CD4-positive, alpha-beta T cell treated with Interleukin-4 for 4 hours (primary cell): ENCODE measurements at regions not wholly inside any gene's neighbourhood (a gene's known extent, or its start where the extent isn't known, plus 50 kb on each side); places are given as distances from the start of the nearest gene placed in this dataset.

Experiments
- DNase-seq: peaks from one replicate; pipeline ENCODE4 v3.0.0-alpha.2; 2020

GRCh38 chr1:90488451-90488850 is 228.7 kb downstream of the BARHL2 start:
- no peak for DNase-seq

GRCh38 chr1:90486996-90487395 is 230.1 kb downstream of the BARHL2 start:
- DNase-seq = no peak

GRCh38 chr1:90486134-90486824 is 230.8 kb downstream of the BARHL2 start:
- DNase-seq = no peak

GRCh38 chr1:90480271-90480835 is 236.7 kb downstream of the BARHL2 start:
- no peak for DNase-seq

- DNase-seq = no peak
Measured at GRCh38 chr1:90476994-90477393, 240.1 kb downstream of the BARHL2 start.

- DNase-seq = no peak
Measured at GRCh38 chr1:90476411-90476810, 240.7 kb downstream of the BARHL2 start.

GRCh38 chr1:90475631-90476030 is 241.5 kb downstream of the BARHL2 start:
- no peak for DNase-seq

- DNase-seq = no peak
Measured at GRCh38 chr1:90474731-90475130, 242.4 kb downstream of the BARHL2 start.

- DNase-seq = no peak
Measured at GRCh38 chr1:90474158-90474557, 242.9 kb downstream of the BARHL2 start.

- no peak for DNase-seq
Measured at GRCh38 chr1:90472775-90473174, 244.3 kb downstream of the BARHL2 start.

GRCh38 chr1:90459570-90459969 is 257.5 kb downstream of the BARHL2 start:
- no peak for DNase-seq

- DNase-seq = no peak
Measured at GRCh38 chr1:90457985-90458384, 259.1 kb downstream of the BARHL2 start.

GRCh38 chr1:90452491-90452890 is 264.6 kb downstream of the BARHL2 start:
- no peak for DNase-seq

GRCh38 chr1:90443354-90443753 is 273.7 kb downstream of the BARHL2 start:
- DNase-seq = no peak

GRCh38 chr1:90435351-90435750 is 281.8 kb downstream of the BARHL2 start:
- no peak for DNase-seq

- no peak for DNase-seq
Measured at GRCh38 chr1:90434460-90434859, 282.6 kb downstream of the BARHL2 start.

GRCh38 chr1:90417126-90417525 is 300.0 kb downstream of the BARHL2 start:
- no peak for DNase-seq

GRCh38 chr1:90414201-90414600 is 302.9 kb downstream of the BARHL2 start:
- DNase-seq = no peak

- no peak for DNase-seq
Measured at GRCh38 chr1:90413519-90413918, 303.6 kb downstream of the BARHL2 start.

GRCh38 chr1:90412563-90412962 is 304.5 kb downstream of the BARHL2 start:
- no peak for DNase-seq

GRCh38 chr1:90411185-90411584 is 305.9 kb downstream of the BARHL2 start:
- no peak for DNase-seq

GRCh38 chr1:90407737-90408136 is 309.4 kb downstream of the BARHL2 start:
- no peak for DNase-seq

GRCh38 chr1:90405726-90406125 is 311.4 kb downstream of the BARHL2 start:
- DNase-seq = no peak

GRCh38 chr1:90402893-90403849 is 313.9 kb downstream of the BARHL2 start:
- no peak for DNase-seq
